Heart right ventricle (tissue), 16 donors: ENCODE measurements at regions not wholly inside any gene's neighbourhood (a gene's known extent, or its start where the extent isn't known, plus 50 kb on each side); places are given as distances from the start of the nearest gene placed in this dataset.

Experiments
- ATAC-seq, 8 donors: fragments of 200-7000 bp; cut with Tn5 transposase; one replicate each; pipeline ENCODE4 v1.9.1; 2020; ENCODE audit warnings: mild to moderate bottlenecking in 8 of 8, moderate library complexity in 8 of 8, moderate number of reproducible peaks in 1 of 8
- DNase-seq, 2 donors: peaks; one replicate each; pipeline ENCODE4 v3.0.0-alpha.2; 2020
- H3K27ac ChIP-seq, 10 donors: fragments of 200-600 bp; sonication (generic) in 2 of 10; one replicate each; pipeline versions ENCODE4 v1.5.0 to v1.8.0; 2020 to 2022; ENCODE audit warnings: mild to moderate bottlenecking in 3 of 10
- H3K27me3 ChIP-seq, 7 donors: fragments of 200-600 bp; one replicate each; pipeline ENCODE4 v1.8.0; 2021 to 2022; ENCODE audit warnings: mild to moderate bottlenecking in 2 of 7
- H3K36me3 ChIP-seq, 9 donors: fragments of 200-600 bp; sonication (generic) in 1 of 9; one replicate each; pipeline versions ENCODE4 v1.5.0 to v1.8.0; 2020 to 2022; ENCODE audit warnings: mild to moderate bottlenecking in 2 of 9
- H3K4me1 ChIP-seq, 9 donors: fragments of 200-600 bp; sonication (generic) in 1 of 9; one replicate each; pipeline versions ENCODE4 v1.5.0 to v1.8.0; 2020 to 2022; ENCODE audit warnings: mild to moderate bottlenecking in 4 of 9
- H3K4me3 ChIP-seq, 10 donors: fragments of 200-600 bp; sonication (generic) in 2 of 10; one replicate each; pipeline versions ENCODE4 v1.5.0 to v1.8.0; 2020 to 2022; ENCODE audit warnings: mild to moderate bottlenecking in 7 of 10, moderate library complexity in 2 of 10
- H3K9me3 ChIP-seq, 11 donors: fragments of 200-600 bp in 10 of 11; sonication (generic) in 2 of 11; one replicate each; pipeline versions ENCODE4 v1.5.0 to v1.8.0; 2013 to 2022; ENCODE audit warnings: mild to moderate bottlenecking in 2 of 11, control low read depth in 1 of 11, moderate library complexity in 1 of 11
- WGBS, 2 donors: extraction: QIAGEN DNeasy Blood & Tissue Kit; methylation state at CpG; one replicate each; pipeline ENCODE4 v1.1.7; 2013; ENCODE audit warnings: inconsistent platforms in 1 of 2; 5-methylcytosine and 5-hydroxymethylcytosine counted together
- intact Hi-C, 10 donors: fragments of 100-400 bp; cut with DNase I; formaldehyde crosslinking; loops; one replicate each; pipeline versions ENCODE4 v1.11.1 to v1.14.2; 2022
- TF ChIP-seq, protein P1 (sequence below), 9 donors: fragments of 200-600 bp; sonication (generic) in 2 of 9; IDR thresholded peaks; one replicate each; pipeline versions ENCODE4 v1.5.0 to v1.8.0; 2021 to 2022; ENCODE audit warnings: antibody characterized with exemption in 9 of 9, mild to moderate bottlenecking in 5 of 9, moderate library complexity in 1 of 9
- donor health status: Arrhythmogenic right ventricular cardiomyopathy.
- donor health status: ischemic (EF 13 %, LVEDD 7.1; RV severe dilation, severe dysfunction).
- donor health status: healthy with polysubstance abuse.
- donor health status: DM: no; HTN: yes; CAD: no.
- donor health status: DM: no; HTN: no; CAD: no.
- donor health status: ischemic (EF 25% LVEDD 6.9; RV normal size, moderate dysfunction).
- donor health status: ischemic (EF 25% LVEDD 5.7; RV mildly dilated, moderate dysfunction).
- donor health status: healthy.
- donor health status: DM: yes; HTN: yes; CAD: no.
- donor health status: Ischemic cardiomyopathy.
- donor health status: ischemic (EF 35%, LVEDD 5.7; RV mildly dilated, moderate dysfunction).
- donor health status: nonischemic (EF 11% LVEDD 7.7; RV severe dilation, severe dysfunction).
- donor health status: DM: yes; HTN: yes; CAD: no.
- donor health status: PGD.
- donor health status: ischemic (EF 29% LVEDD 5.4; RV normal size, mild dysfunction).
- donor health status: nonischemic (EF 23%, LVEDD 6.1; RV moderate dilation, normal function).

GRCh38 chr12:63264629-63265028, 113.6 kb upstream of the AVPR1A start:
- Histone ChIP-seq H3K36me3 (no peaks in the 10 kb centered on the region), H3K27ac (no peak overlapping the region), H3K4me3 (no peak overlapping the region), H3K9me3 (peaks cover 2 to 48% (median 20%) of the 10 kb centered on the region in 11 donors), H3K4me1 (no peaks in the 10 kb centered on the region), H3K27me3 (no peaks in the 10 kb centered on the region)
- no peak for ATAC-seq
- DNase-seq = no peak
- TF ChIP-seq, protein P1, sequence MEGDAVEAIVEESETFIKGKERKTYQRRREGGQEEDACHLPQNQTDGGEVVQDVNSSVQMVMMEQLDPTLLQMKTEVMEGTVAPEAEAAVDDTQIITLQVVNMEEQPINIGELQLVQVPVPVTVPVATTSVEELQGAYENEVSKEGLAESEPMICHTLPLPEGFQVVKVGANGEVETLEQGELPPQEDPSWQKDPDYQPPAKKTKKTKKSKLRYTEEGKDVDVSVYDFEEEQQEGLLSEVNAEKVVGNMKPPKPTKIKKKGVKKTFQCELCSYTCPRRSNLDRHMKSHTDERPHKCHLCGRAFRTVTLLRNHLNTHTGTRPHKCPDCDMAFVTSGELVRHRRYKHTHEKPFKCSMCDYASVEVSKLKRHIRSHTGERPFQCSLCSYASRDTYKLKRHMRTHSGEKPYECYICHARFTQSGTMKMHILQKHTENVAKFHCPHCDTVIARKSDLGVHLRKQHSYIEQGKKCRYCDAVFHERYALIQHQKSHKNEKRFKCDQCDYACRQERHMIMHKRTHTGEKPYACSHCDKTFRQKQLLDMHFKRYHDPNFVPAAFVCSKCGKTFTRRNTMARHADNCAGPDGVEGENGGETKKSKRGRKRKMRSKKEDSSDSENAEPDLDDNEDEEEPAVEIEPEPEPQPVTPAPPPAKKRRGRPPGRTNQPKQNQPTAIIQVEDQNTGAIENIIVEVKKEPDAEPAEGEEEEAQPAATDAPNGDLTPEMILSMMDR (IDR thresholded peaks at IDR 0.05) = no peak
- 82 to 85% methylated on average over 6 of the region's 6 CpGs for whole genome bisulfite sequencing, 2 donors
- intact Hi-C loops = no loop called here

DNA sequence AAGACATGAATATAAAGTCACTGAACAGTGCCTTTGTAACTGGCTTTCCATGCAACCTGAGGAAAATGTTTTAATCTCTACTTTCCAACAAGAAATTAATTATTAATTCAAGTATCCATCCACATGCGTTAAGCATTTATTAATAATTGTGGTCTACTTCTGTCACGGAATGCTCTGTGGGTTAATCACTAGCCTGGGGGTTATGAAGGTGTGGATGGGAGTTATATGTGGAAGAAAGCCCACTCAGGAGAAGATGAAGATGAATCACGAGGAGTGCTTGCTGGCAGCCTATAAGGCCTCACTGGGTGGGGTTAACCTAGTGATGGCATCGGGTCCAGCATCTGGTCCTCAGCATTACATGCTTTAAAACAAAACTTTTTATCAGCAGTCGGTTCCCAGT, 99.5 kb upstream of the AVPR1A start:
- 80 to 82% methylated on average over 5 of the region's 5 CpGs for WGBS, 2 donors
- peaks cover 0 to 2% (median 0%) of the 10 kb centered on the region in 11 donors for H3K9me3 ChIP-seq
- TF ChIP-seq, protein P1 (IDR thresholded peaks at IDR 0.05) = no peak

DNA sequence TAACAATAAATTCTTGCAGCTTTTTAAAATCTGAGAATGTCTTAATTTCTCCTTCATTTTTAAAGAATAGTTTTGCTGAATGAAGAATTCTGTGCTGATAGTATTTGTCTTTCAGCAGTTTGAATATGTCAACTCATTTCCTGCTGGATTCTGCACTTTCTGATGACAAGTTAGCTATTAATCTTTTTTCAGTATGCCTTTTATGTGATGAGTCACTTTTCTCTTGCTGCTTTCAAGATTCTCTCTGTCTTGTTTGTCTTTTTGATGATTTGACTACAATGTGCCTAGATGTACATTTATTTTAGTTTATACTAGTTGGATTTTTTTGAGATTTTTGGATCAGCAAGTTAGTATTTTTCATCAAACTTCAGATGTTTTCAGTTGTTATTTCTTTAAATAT, 87.9 kb upstream of the AVPR1A start:
- Histone ChIP-seq H3K36me3 (no peaks in the 10 kb centered on the region), H3K9me3 (peaks cover 0 to 36% (median 8%) of the 10 kb centered on the region in 11 donors), H3K27ac (no peak overlapping the region), H3K4me1 (no peaks in the 10 kb centered on the region), H3K4me3 (no peak overlapping the region), H3K27me3 (peaks cover 0 to 3% (median 0%) of the 10 kb centered on the region in 7 donors)
- DNase-seq (no peak), ATAC-seq (no peak)
- intact Hi-C loops = no loop called here
- TF ChIP-seq, protein P1 (IDR thresholded peaks at IDR 0.05) = no peak

More for the DNA sequence above, 99.5 kb upstream of the AVPR1A start:
- DNase-seq (no peak), ATAC-seq (no peak)
- no peaks in the 10 kb centered on the region for H3K4me1 ChIP-seq
- H3K36me3 ChIP-seq = no peaks in the 10 kb centered on the region
- H3K27me3 ChIP-seq = no peaks in the 10 kb centered on the region
- H3K4me3 ChIP-seq = no peak overlapping the region
- intact Hi-C loops = no loop called here
- no peak overlapping the region for H3K27ac ChIP-seq

GRCh38 chr12:63232896-63233295, 81.9 kb upstream of the AVPR1A start:
- H3K4me3 ChIP-seq = no peak overlapping the region
- no peak overlapping the region for H3K27ac ChIP-seq
- ATAC-seq (no peak), DNase-seq (no peak)
- intact Hi-C loops = no loop called here
- peaks cover 0 to 5% (median under 1%) of the 10 kb centered on the region in 11 donors for H3K9me3 ChIP-seq
- H3K4me1 ChIP-seq = no peaks in the 10 kb centered on the region
- H3K36me3 ChIP-seq = no peaks in the 10 kb centered on the region
- WGBS, 2 donors = 77 to 86% methylated on average over 3 of the region's 3 CpGs
- peaks cover 0 to 3% (median 0%) of the 10 kb centered on the region in 7 donors for H3K27me3 ChIP-seq
- TF ChIP-seq, protein P1 (IDR thresholded peaks at IDR 0.05) = no peak
